Neural cell (in vitro differentiated cells): ENCODE measurements at regions not wholly inside any gene's neighbourhood (a gene's known extent, or its start where the extent isn't known, plus 50 kb on each side); places are given as distances from the start of the nearest gene placed in this dataset.

ENCODE experiments used
- H2AFZ ChIP-seq: fragments of 200-600, 300-800 bp; sonication (generic), shearing (Covaris generic); 2 replicates; pipeline ENCODE4 v1.6.0; 2014; ENCODE audit warnings: low read depth, mild to moderate bottlenecking, antibody characterized with exemption, low read length, moderate library complexity
- H3F3A ChIP-seq: fragments of 200-600 bp; shearing (Covaris generic); 2 replicates; pipeline ENCODE4 v1.6.1; 2016; ENCODE audit warnings: mild to moderate bottlenecking, moderate library complexity, mixed read lengths, antibody characterized with exemption, low read length; ENCODE audit not compliant: insufficient read depth, poor library complexity, severe bottlenecking
- H3K27ac ChIP-seq: fragments of 200-600, 300-800 bp; sonication (generic), shearing (Covaris generic); 2 replicates; pipeline ENCODE4 v1.5.1; 2014; ENCODE audit warnings: mild to moderate bottlenecking, low read length, moderate library complexity
- H3K27me3 ChIP-seq: fragments of 300-800, 200-600 bp; sonication (generic), shearing (Covaris generic); 2 replicates; pipeline ENCODE4 v1.6.0; 2014; ENCODE audit warnings: mild to moderate bottlenecking, low read depth, low read length, moderate library complexity; ENCODE audit not compliant: insufficient read depth
- H3K36me3 ChIP-seq: fragments of 300-800, 200-600 bp; sonication (generic), shearing (Covaris generic); 2 replicates; pipeline ENCODE4 v1.5.1; 2014; ENCODE audit warnings: mild to moderate bottlenecking, antibody characterized with exemption, low read length, moderate library complexity; ENCODE audit not compliant: insufficient read depth
- H3K4me2 ChIP-seq: fragments of 300-800, 200-600 bp; sonication (generic), shearing (Covaris generic); 2 replicates; pipeline ENCODE4 v1.6.0; 2014; ENCODE audit warnings: mild to moderate bottlenecking, low read length
- H3K4me3 ChIP-seq: fragments of 300-800, 200-600 bp; sonication (generic), shearing (Covaris generic); 2 replicates; pipeline ENCODE4 v1.5.1; 2014; ENCODE audit warnings: mild to moderate bottlenecking, low read length, moderate library complexity
- H3K79me2 ChIP-seq: fragments of 200-600 bp; shearing (Covaris generic); replicated peaks from 2 replicates; pipeline ENCODE4 v1.6.0; 2014; ENCODE audit warnings: mild to moderate bottlenecking, low read length, moderate library complexity; ENCODE audit not compliant: insufficient read depth
- H3K9ac ChIP-seq: fragments of 300-800, 200-600 bp; sonication (generic), shearing (Covaris generic); 2 replicates; pipeline ENCODE4 v1.6.1; 2016; ENCODE audit warnings: mild to moderate bottlenecking, low read length, mixed read lengths
- H3K9me2 ChIP-seq: fragments of 200-600 bp; shearing (Covaris generic); 2 replicates; pipeline ENCODE4 v1.6.1; 2016; ENCODE audit warnings: mild to moderate bottlenecking, low read length, mixed read lengths; ENCODE audit not compliant: insufficient read depth
- H3K9me3 ChIP-seq: fragments of 200-600, 300-800 bp; sonication (generic), shearing (Covaris generic); 2 replicates; pipeline ENCODE4 v1.6.1; 2016; ENCODE audit warnings: mild to moderate bottlenecking, mixed run types, low read length, moderate library complexity, mixed read lengths
- H4K20me1 ChIP-seq: fragments of 200-600 bp; shearing (Covaris generic); 2 replicates; pipeline ENCODE4 v1.6.1; 2016; ENCODE audit warnings: mild to moderate bottlenecking, mixed run types; ENCODE audit not compliant: insufficient read depth
- CTCF ChIP-seq: fragments of 450-650 bp; IDR thresholded peaks from 2 replicates; pipeline ENCODE4 v1.5.1; 2014; ENCODE audit warnings: antibody characterized with exemption, mild to moderate bottlenecking, moderate library complexity; ENCODE audit not compliant: poor library complexity, severe bottlenecking
- EP300 ChIP-seq: fragments of 450-650 bp; conservative IDR thresholded peaks from 2 replicates; pipeline ENCODE4 v1.6.1; 2014; ENCODE audit warnings: antibody characterized with exemption, mild to moderate bottlenecking, moderate library complexity; ENCODE audit not compliant: poor library complexity, severe bottlenecking
- EZH2 ChIP-seq: fragments of 200-600, 300-800 bp; shearing (Covaris generic), sonication (generic); IDR thresholded peaks from 2 replicates; pipeline ENCODE4 v1.6.1; 2014; ENCODE audit warnings: antibody characterized with exemption, low read length, borderline replicate concordance, mild to moderate bottlenecking; ENCODE audit not compliant: insufficient read depth, poor library complexity, severe bottlenecking
- MXI1 ChIP-seq: fragments of 450-650 bp; conservative IDR thresholded peaks from 2 replicates; pipeline ENCODE4 v1.6.1; 2014; ENCODE audit warnings: antibody characterized with exemption, mild to moderate bottlenecking; ENCODE audit not compliant: poor library complexity, severe bottlenecking
- POLR2AphosphoS5 ChIP-seq: IDR thresholded peaks from 2 replicates; pipeline ENCODE4 v1.6.1; 2012
- RAD21 ChIP-seq: fragments of 450-650 bp; conservative IDR thresholded peaks from 2 replicates; pipeline ENCODE4 v1.6.1; 2014; ENCODE audit warnings: antibody characterized with exemption, mild to moderate bottlenecking, moderate library complexity
- REST ChIP-seq: IDR thresholded peaks from 2 replicates; pipeline ENCODE4 v1.6.1; 2012; ENCODE audit warnings: borderline replicate concordance
- SMC3 ChIP-seq: fragments of 450-650 bp; conservative IDR thresholded peaks from 2 replicates; pipeline ENCODE4 v1.6.1; 2014; ENCODE audit warnings: antibody characterized with exemption, mild to moderate bottlenecking, moderate library complexity; ENCODE audit not compliant: poor library complexity
- TAF1 ChIP-seq: IDR thresholded peaks from 2 replicates; pipeline ENCODE4 v1.6.1; 2012; ENCODE audit warnings: low read depth

GRCh38 chr11:112745973-112746372, 215.2 kb upstream of the NCAM1 start:
- H3K9ac ChIP-seq, result no peak overlapping the region
- no peaks in the 10 kb centered on the region for H3K27me3 ChIP-seq
- no peak overlapping the region for H3K27ac ChIP-seq
- H3F3A ChIP-seq, result no peaks in the 10 kb centered on the region
- no peaks in the 10 kb centered on the region for H3K79me2 ChIP-seq
- peak overlapping the region; percentile 17 for H3K4me3 ChIP-seq
- TF ChIP-seq MXI1, result no peak
- TF ChIP-seq SMC3, result no peak
- no peak for TF ChIP-seq RAD21
- TF ChIP-seq TAF1, result no peak
- no peak for TF ChIP-seq POLR2AphosphoS5
- no peak for TF ChIP-seq CTCF
- no peak for TF ChIP-seq EP300
- no peaks in the 10 kb centered on the region for H4K20me1 ChIP-seq
- H3K36me3 ChIP-seq, result no peaks in the 10 kb centered on the region
- H3K9me2 ChIP-seq, result no peaks in the 10 kb centered on the region
- H3K9me3 ChIP-seq, result no peaks in the 10 kb centered on the region
- no peak overlapping the region for H2AFZ ChIP-seq
- H3K4me2 ChIP-seq, result no peak overlapping the region

GRCh38 chr11:112748252-112748651, 213.0 kb upstream of the NCAM1 start:
- Histone ChIP-seq H3K79me2 (no peaks in the 10 kb centered on the region), H3K4me2 (no peak overlapping the region), H3K9me2 (no peaks in the 10 kb centered on the region), H3K9ac (no peak overlapping the region), H3F3A (no peaks in the 10 kb centered on the region), H3K9me3 (no peaks in the 10 kb centered on the region), H3K36me3 (no peaks in the 10 kb centered on the region), H3K27ac (no peak overlapping the region), H3K27me3 (no peaks in the 10 kb centered on the region), H4K20me1 (no peaks in the 10 kb centered on the region), H3K4me3 (no peak overlapping the region), H2AFZ (no peak overlapping the region)
- no peak for TF ChIP-seq REST
- TF ChIP-seq MXI1, result no peak
- TF ChIP-seq POLR2AphosphoS5, result no peak
- TF ChIP-seq TAF1, result no peak

GRCh38 chr11:112748713-112749543, 212.3 kb upstream of the NCAM1 start:
- no peak overlapping the region for H3K4me3 ChIP-seq
- TF ChIP-seq MXI1 (no peak), RAD21 (no peak), POLR2AphosphoS5 (no peak), EP300 (no peak), CTCF (no peak), REST (no peak), TAF1 (no peak), EZH2 (no peak), SMC3 (no peak)

More at GRCh38 chr11:112748713-112749543, 212.3 kb upstream of the NCAM1 start:
- Histone ChIP-seq H2AFZ (no peak overlapping the region), H3K27ac (no peak overlapping the region), H3K36me3 (no peaks in the 10 kb centered on the region), H3K9me2 (no peaks in the 10 kb centered on the region), H3K9me3 (no peaks in the 10 kb centered on the region), H3K27me3 (no peaks in the 10 kb centered on the region), H3K9ac (no peak overlapping the region), H3F3A (no peaks in the 10 kb centered on the region), H4K20me1 (no peaks in the 10 kb centered on the region), H3K4me2 (no peak overlapping the region), H3K79me2 (no peaks in the 10 kb centered on the region)
